ENCODE measurements at regions not wholly inside any gene's neighbourhood (a gene's known extent, or its start where the extent isn't known, plus 50 kb on each side); places are given as distances from the start of the nearest gene placed in this dataset.
"Not testable (repeated sequence)": the region's sequence is repeated elsewhere in the genome, so short reads cannot be mapped to it uniquely, and the experiment has no call there.

GRCh38 chr15:20348900-20349773 is 192.5 kb downstream of the GOLGA6L6 start:
- DNase-seq (ENCODE audit: low read depth), result no peak
- no peak overlapping the region for H3K4me3 ChIP-seq (ENCODE audit: low read depth, low read length)
- TF ChIP-seq CTCF (IDR thresholded peaks at IDR 0.05; ENCODE audit: low read depth, low read length, missing control alignments), result no peak

GRCh38 chr15:20348291-20348899 is 193.2 kb downstream of the GOLGA6L6 start:
- DNase-seq (ENCODE audit: low read depth), result no peak
- no peak overlapping the region for H3K4me3 ChIP-seq (ENCODE audit: low read depth, low read length)
- no peak for TF ChIP-seq CTCF (IDR thresholded peaks at IDR 0.05; ENCODE audit: low read depth, low read length, missing control alignments)

- TF ChIP-seq CTCF (IDR thresholded peaks at IDR 0.05; ENCODE audit: low read depth, low read length, missing control alignments), result no peak
- no peak for DNase-seq (ENCODE audit: low read depth)
- H3K4me3 ChIP-seq (ENCODE audit: low read depth, low read length), result no peak overlapping the region
Measured at GRCh38 chr15:20346082-20346805, 195.4 kb downstream of the GOLGA6L6 start.

- no peak overlapping the region for H3K4me3 ChIP-seq (ENCODE audit: low read depth, low read length)
- TF ChIP-seq CTCF (IDR thresholded peaks at IDR 0.05; ENCODE audit: low read depth, low read length, missing control alignments), result no peak
- DNase-seq (ENCODE audit: low read depth), result no peak
Measured at GRCh38 chr15:20345401-20345958, 196.1 kb downstream of the GOLGA6L6 start.

GRCh38 chr15:20344601-20345400 is 196.8 kb downstream of the GOLGA6L6 start:
- no peak overlapping the region for H3K4me3 ChIP-seq (ENCODE audit: low read depth, low read length)
- DNase-seq (ENCODE audit: low read depth), result no peak
- TF ChIP-seq CTCF (IDR thresholded peaks at IDR 0.05; ENCODE audit: low read depth, low read length, missing control alignments), result no peak

GRCh38 chr15:20343395-20344211 is 198.0 kb downstream of the GOLGA6L6 start:
- DNase-seq (ENCODE audit: low read depth); H3K4me3 ChIP-seq (ENCODE audit: low read depth, low read length): not testable (repeated sequence)

GRCh38 chr15:20342601-20343394 is 198.8 kb downstream of the GOLGA6L6 start:
- DNase-seq (ENCODE audit: low read depth); H3K4me3 ChIP-seq (ENCODE audit: low read depth, low read length): not testable (repeated sequence)
